ENCODE measurements at regions not wholly inside any gene's neighbourhood (a gene's known extent, or its start where the extent isn't known, plus 50 kb on each side); places are given as distances from the start of the nearest gene placed in this dataset.
"Not testable (repeated sequence)": the region's sequence is repeated elsewhere in the genome, so short reads cannot be mapped to it uniquely, and the experiment has no call there.

- CTCF ChIA-PET, H3K27ac Mint-ChIP-seq: not testable (repeated sequence)
Measured at GRCh38 chr2:131966671-131967070, 195.1 kb downstream of the ANKRD30BL start.

GRCh38 chr2:131966256-131966655, 195.5 kb downstream of the ANKRD30BL start:
- Mint-ChIP-seq H3K27me3 (no peaks in the 10 kb centered on the region), H3K4me1 (no peaks in the 10 kb centered on the region), H3K9me3 (no peaks in the 10 kb centered on the region), H3K36me3 (ENCODE audit: low read depth) (no peaks in the 10 kb centered on the region), H3K27ac (no peak overlapping the region), H3K4me3 (no peak overlapping the region)
- POLR2A ChIA-PET, result no interaction called here
- no peak for DNase-seq
- CTCF ChIA-PET, result no interaction called here

More at GRCh38 chr2:131966671-131967070, 195.1 kb downstream of the ANKRD30BL start:
- H3K27me3 Mint-ChIP-seq; H3K4me1 Mint-ChIP-seq; H3K4me3 Mint-ChIP-seq; POLR2A ChIA-PET; DNase-seq; H3K36me3 Mint-ChIP-seq (ENCODE audit: low read depth); H3K9me3 Mint-ChIP-seq: not testable (repeated sequence)

DNA sequence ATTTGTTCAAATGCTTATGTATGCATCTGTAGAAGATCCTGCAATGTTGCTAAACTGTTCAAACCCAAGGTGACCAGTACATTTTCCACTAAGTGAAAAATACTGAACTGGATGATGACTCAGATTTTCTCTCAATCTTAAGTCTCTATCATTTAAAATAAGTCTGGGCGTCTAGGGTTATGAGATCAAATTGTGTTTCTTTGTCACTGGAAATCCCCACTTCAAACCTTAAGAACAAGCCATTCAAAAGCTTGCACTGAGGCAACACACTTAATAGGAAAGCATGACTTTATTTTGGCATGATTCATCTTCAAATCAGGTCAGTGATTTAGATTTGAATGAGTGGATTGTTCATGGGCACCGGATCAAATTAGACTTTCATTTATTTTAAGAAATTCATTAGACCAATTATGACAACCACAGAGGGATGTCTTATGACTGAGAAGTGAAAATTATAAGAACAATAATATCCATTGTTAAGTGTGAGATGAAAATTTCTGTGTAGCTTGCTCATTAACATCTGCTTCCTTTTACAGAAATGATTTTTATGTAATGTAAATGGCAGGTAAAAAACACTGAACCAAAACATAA, 203.6 kb downstream of the ANKRD30BL start:
- H3K36me3 Mint-ChIP-seq (ENCODE audit: low read depth); H3K27ac Mint-ChIP-seq; DNase-seq; CTCF ChIA-PET; H3K4me1 Mint-ChIP-seq; POLR2A ChIA-PET; H3K27me3 Mint-ChIP-seq; H3K9me3 Mint-ChIP-seq; H3K4me3 Mint-ChIP-seq: not testable (repeated sequence)

- POLR2A ChIA-PET, result not testable (repeated sequence)
Measured at GRCh38 chr2:131948641-131949040, 213.1 kb downstream of the ANKRD30BL start.

GRCh38 chr2:131923287-131923686, 238.5 kb downstream of the ANKRD30BL start:
- H3K27me3 Mint-ChIP-seq; H3K27ac Mint-ChIP-seq; H3K4me3 Mint-ChIP-seq; H3K4me1 Mint-ChIP-seq; DNase-seq; H3K9me3 Mint-ChIP-seq; CTCF ChIA-PET; POLR2A ChIA-PET; H3K36me3 Mint-ChIP-seq (ENCODE audit: low read depth): not testable (repeated sequence)

More at GRCh38 chr2:131948641-131949040, 213.1 kb downstream of the ANKRD30BL start:
- H3K4me1 Mint-ChIP-seq; DNase-seq; CTCF ChIA-PET; H3K27ac Mint-ChIP-seq; H3K36me3 Mint-ChIP-seq (ENCODE audit: low read depth); H3K4me3 Mint-ChIP-seq; H3K27me3 Mint-ChIP-seq; H3K9me3 Mint-ChIP-seq: not testable (repeated sequence)

GRCh38 chr2:131922854-131923253, 238.9 kb downstream of the ANKRD30BL start:
- DNase-seq; H3K9me3 Mint-ChIP-seq; H3K27me3 Mint-ChIP-seq; H3K36me3 Mint-ChIP-seq (ENCODE audit: low read depth); POLR2A ChIA-PET; CTCF ChIA-PET; H3K4me1 Mint-ChIP-seq; H3K4me3 Mint-ChIP-seq; H3K27ac Mint-ChIP-seq: not testable (repeated sequence)

Measured in activated CD4-positive, alpha-beta memory T cell treated with anti-CD3 and anti-CD28 coated beads, Interleukin-2, amount 10 ng/mL, durations not matched to agents 7 days and 5 days (primary cell).